Keratinocyte (primary cell): ENCODE measurements at regions not wholly inside any gene's neighbourhood (a gene's known extent, or its start where the extent isn't known, plus 50 kb on each side); places are given as distances from the start of the nearest gene placed in this dataset.

Experiments used
- DNase-seq: peaks from one replicate; pipeline ENCODE4 v3.0.0-alpha.2; 2011; ENCODE audit warnings: low read depth, missing footprints, low spot score
- FAIRE-seq: peaks from 2 replicates; lab custom pipeline; 2011; peaks lifted over from hg19 to GRCh38; lab: Jason Lieb, UNC
- H2AFZ ChIP-seq: 2 replicates; pipeline ENCODE4 v1.6.0; 2012; ENCODE audit warnings: low read length, control low read depth, inconsistent platforms; ENCODE audit not compliant: control insufficient read depth
- H3K27ac ChIP-seq: 2 replicates; pipeline ENCODE4 v1.5.1; 2011; ENCODE audit warnings: low read length; ENCODE audit not compliant: control insufficient read depth, insufficient read depth
- H3K27me3 ChIP-seq: 3 replicates; pipeline ENCODE4 v1.6.0; 2011; ENCODE audit warnings: low read length; ENCODE audit not compliant: control insufficient read depth, insufficient read depth; ENCODE audit errors: extremely low read depth
- H3K36me3 ChIP-seq, 2 experiments: 2 replicates in 1 of 2; 3 replicates in 1 of 2; pipeline ENCODE4 v1.5.1; 2011; ENCODE audit warnings: low read length in 2 of 2, mild to moderate bottlenecking in 1 of 2; ENCODE audit not compliant: control insufficient read depth in 2 of 2, insufficient read depth in 2 of 2; ENCODE audit errors: extremely low read depth in 1 of 2
- H3K4me1 ChIP-seq: 3 replicates; pipeline ENCODE4 v1.5.1; 2011; ENCODE audit warnings: low read length; ENCODE audit not compliant: control insufficient read depth, insufficient read depth; ENCODE audit errors: extremely low read depth
- H3K4me2 ChIP-seq: 3 replicates; pipeline ENCODE4 v1.6.0; 2011; ENCODE audit warnings: low read depth, low read length; ENCODE audit not compliant: control insufficient read depth, insufficient read depth; ENCODE audit errors: extremely low read depth
- H3K4me3 ChIP-seq, 3 experiments: fragments of 200-600 bp in 1 of 3; sonication (generic) in 1 of 3; 2 replicates in 2 of 3; 3 replicates in 1 of 3; pipeline ENCODE4 v1.5.1; 2011 to 2016; ENCODE audit warnings: low read length in 3 of 3, mild to moderate bottlenecking in 3 of 3, control low read depth in 2 of 3, inconsistent platforms in 1 of 3, low read depth in 1 of 3, mixed read lengths in 1 of 3, mixed run types in 1 of 3, moderate library complexity in 1 of 3; ENCODE audit not compliant: control insufficient read depth in 2 of 3, insufficient read depth in 2 of 3; ENCODE audit errors: extremely low read depth in 1 of 3
- H3K79me2 ChIP-seq: 2 replicates; pipeline ENCODE4 v1.6.0; 2012; ENCODE audit warnings: low read length; ENCODE audit not compliant: control insufficient read depth, insufficient read depth
- H3K9ac ChIP-seq: 3 replicates; pipeline ENCODE4 v1.6.0; 2011; ENCODE audit warnings: low read length; ENCODE audit not compliant: control insufficient read depth, insufficient read depth; ENCODE audit errors: extremely low read depth
- H3K9me1 ChIP-seq: 3 replicates; pipeline ENCODE4 v1.6.0; 2011; ENCODE audit warnings: low read length; ENCODE audit not compliant: control insufficient read depth, insufficient read depth; ENCODE audit errors: extremely low read depth
- H3K9me3 ChIP-seq: 2 replicates; pipeline ENCODE4 v1.5.1; 2012; ENCODE audit warnings: low read depth, low read length; ENCODE audit not compliant: control insufficient read depth
- H4K20me1 ChIP-seq: 3 replicates; pipeline ENCODE4 v1.6.0; 2011; ENCODE audit warnings: low read length; ENCODE audit not compliant: control insufficient read depth, insufficient read depth; ENCODE audit errors: extremely low read depth
- CTCF ChIP-seq, 3 experiments: IDR thresholded peaks in 1 of 3; conservative IDR thresholded peaks in 1 of 3; optimal IDR thresholded peaks in 1 of 3; 2 replicates in 2 of 3; 3 replicates in 1 of 3; pipeline versions ENCODE3 to v1.5.1; 2011; ENCODE audit warnings: low read length in 3 of 3, mild to moderate bottlenecking in 3 of 3, moderate library complexity in 2 of 3, control low read depth in 1 of 3, inconsistent platforms in 1 of 3; ENCODE audit not compliant: insufficient read depth in 2 of 3; ENCODE audit errors: extremely low read depth in 1 of 3
- EZH2 ChIP-seq: IDR thresholded peaks from one replicate; pipeline ENCODE4 v1.6.1; 2012; ENCODE audit warnings: inconsistent platforms, mild to moderate bottlenecking, low read length, moderate library complexity
- dilution Hi-C: fragments of 300-500 bp; cut with MboI; formaldehyde crosslinking; loops from one replicate; pipeline ENCODE4 v1.7.0; 2020; ENCODE audit warnings: low sequenced_read_pairs; ENCODE audit not compliant: extremely low pct_ligation_motif_present

GRCh38 chr7:21217365-21217764 is 210.5 kb upstream of the SP4 start:
- H4K20me1 ChIP-seq: no peaks in the 10 kb centered on the region
- H3K4me3 ChIP-seq: no peak overlapping the region
- H2AFZ ChIP-seq: no peak overlapping the region
- no peaks in the 10 kb centered on the region for H3K36me3 ChIP-seq
- no peaks in the 10 kb centered on the region for H3K4me1 ChIP-seq
- DNase-seq (no peak), FAIRE-seq (no peak)
- no peak overlapping the region for H3K9ac ChIP-seq
- no peaks in the 10 kb centered on the region for H3K79me2 ChIP-seq
- no peaks in the 10 kb centered on the region for H3K9me3 ChIP-seq
- no peak overlapping the region for H3K27ac ChIP-seq
- H3K9me1 ChIP-seq: no peaks in the 10 kb centered on the region
- no peak overlapping the region for H3K4me2 ChIP-seq
- TF ChIP-seq EZH2 (no peak), CTCF (optimal IDR thresholded peaks at IDR 0.05 in 1 of 3, IDR thresholded peaks at IDR 0.05 in 1 of 3, conservative IDR thresholded peaks at IDR 0.05 in 1 of 3; ENCODE audit: extremely low read depth in 1 of 3, insufficient read depth in 2 of 3, low read length in 3 of 3) (no peak)
- dilution Hi-C loops: no loop called here
- H3K27me3 ChIP-seq: no peaks in the 10 kb centered on the region

- TF ChIP-seq EZH2 (no peak), CTCF (optimal IDR thresholded peaks at IDR 0.05 in 1 of 3, IDR thresholded peaks at IDR 0.05 in 1 of 3, conservative IDR thresholded peaks at IDR 0.05 in 1 of 3; ENCODE audit: extremely low read depth in 1 of 3, insufficient read depth in 2 of 3, low read length in 3 of 3) (no peak)
- no peak overlapping the region for H3K4me3 ChIP-seq
- FAIRE-seq: no peak
- no peaks in the 10 kb centered on the region for H3K27me3 ChIP-seq
- no peaks in the 10 kb centered on the region for H3K36me3 ChIP-seq
- no peak for DNase-seq
- no peaks in the 10 kb centered on the region for H3K79me2 ChIP-seq
- dilution Hi-C loops: no loop called here
- no peak overlapping the region for H3K27ac ChIP-seq
- H4K20me1 ChIP-seq: no peaks in the 10 kb centered on the region
- no peaks in the 10 kb centered on the region for H3K9me3 ChIP-seq
- no peaks in the 10 kb centered on the region for H3K9me1 ChIP-seq
- no peak overlapping the region for H3K9ac ChIP-seq
- no peaks in the 10 kb centered on the region for H3K4me1 ChIP-seq
- H3K4me2 ChIP-seq: no peak overlapping the region
- H2AFZ ChIP-seq: no peak overlapping the region
Measured at GRCh38 chr7:21218155-21218554, 209.7 kb upstream of the SP4 start.
